Cerebellar cortex (tissue), 1 donor: ENCODE measurements at regions not wholly inside any gene's neighbourhood (a gene's known extent, or its start where the extent isn't known, plus 50 kb on each side); places are given as distances from the start of the nearest gene placed in this dataset.
A peak's percentile ranks its signal among the peaks of the same experiment; 100 is the strongest.
"Not testable (repeated sequence)": the region's sequence is repeated elsewhere in the genome, so short reads cannot be mapped to it uniquely, and the experiment has no call there.

Source experiments
- DNase-seq: peaks from one replicate; pipeline ENCODE4 v3.0.0-alpha.2; 2015; ENCODE audit warnings: low spot score

GRCh38 chr4:167831855-167832254 lies 260.5 kb upstream of the ANXA10 start:
- no peak for DNase-seq

- no peak for DNase-seq
Observed at GRCh38 chr4:167838686-167839085, 253.7 kb upstream of the ANXA10 start.

- DNase-seq: no peak
Observed at GRCh38 chr4:167842487-167842886, 249.8 kb upstream of the ANXA10 start.

GRCh38 chr4:167854881-167855280 lies 237.5 kb upstream of the ANXA10 start:
- no peak for DNase-seq

- not testable (repeated sequence) for DNase-seq
Observed at GRCh38 chr4:167858127-167858526, 234.2 kb upstream of the ANXA10 start.

- DNase-seq: no peak
Observed at GRCh38 chr4:167867191-167867590, 225.1 kb upstream of the ANXA10 start.

- no peak for DNase-seq
Observed at GRCh38 chr4:167868163-167868562, 224.2 kb upstream of the ANXA10 start.

GRCh38 chr4:167873496-167873895 lies 218.8 kb upstream of the ANXA10 start:
- DNase-seq: no peak

- DNase-seq: not testable (repeated sequence)
Observed at GRCh38 chr4:167876091-167876490, 216.2 kb upstream of the ANXA10 start.

GRCh38 chr4:167877826-167878225 lies 214.5 kb upstream of the ANXA10 start:
- not testable (repeated sequence) for DNase-seq

GRCh38 chr4:167883266-167883665 lies 209.1 kb upstream of the ANXA10 start:
- no peak for DNase-seq

- DNase-seq: no peak
Observed at GRCh38 chr4:167885071-167885470, 207.3 kb upstream of the ANXA10 start.

GRCh38 chr4:167885872-167886271 lies 206.5 kb upstream of the ANXA10 start:
- no peak for DNase-seq

- no peak for DNase-seq
Observed at GRCh38 chr4:167887726-167888125, 204.6 kb upstream of the ANXA10 start.

- no peak for DNase-seq
Observed at GRCh38 chr4:167890226-167890625, 202.1 kb upstream of the ANXA10 start.

- no peak for DNase-seq
Observed at GRCh38 chr4:167893531-167893930, 198.8 kb upstream of the ANXA10 start.

- not testable (repeated sequence) for DNase-seq
Observed at GRCh38 chr4:167896260-167896659, 196.1 kb upstream of the ANXA10 start.

GRCh38 chr4:167897116-167897515 lies 195.2 kb upstream of the ANXA10 start:
- DNase-seq: peak; percentile 18

GRCh38 chr4:167903291-167903721 lies 189.0 kb upstream of the ANXA10 start:
- no peak for DNase-seq

GRCh38 chr4:167906851-167907250 lies 185.5 kb upstream of the ANXA10 start:
- DNase-seq: no peak

GRCh38 chr4:167908816-167909215 lies 183.5 kb upstream of the ANXA10 start:
- DNase-seq: no peak

GRCh38 chr4:167912535-167912934 lies 179.8 kb upstream of the ANXA10 start:
- not testable (repeated sequence) for DNase-seq

GRCh38 chr4:167918077-167918476 lies 174.3 kb upstream of the ANXA10 start:
- no peak for DNase-seq

- no peak for DNase-seq
Observed at GRCh38 chr4:167930166-167930565, 162.2 kb upstream of the ANXA10 start.

GRCh38 chr4:167934216-167934615 lies 158.1 kb upstream of the ANXA10 start:
- DNase-seq: no peak
